ENCODE measurements at regions not wholly inside any gene's neighbourhood (a gene's known extent, or its start where the extent isn't known, plus 50 kb on each side); places are given as distances from the start of the nearest gene placed in this dataset.
A peak's percentile ranks its signal among the peaks of the same experiment; 100 is the strongest.

DNA sequence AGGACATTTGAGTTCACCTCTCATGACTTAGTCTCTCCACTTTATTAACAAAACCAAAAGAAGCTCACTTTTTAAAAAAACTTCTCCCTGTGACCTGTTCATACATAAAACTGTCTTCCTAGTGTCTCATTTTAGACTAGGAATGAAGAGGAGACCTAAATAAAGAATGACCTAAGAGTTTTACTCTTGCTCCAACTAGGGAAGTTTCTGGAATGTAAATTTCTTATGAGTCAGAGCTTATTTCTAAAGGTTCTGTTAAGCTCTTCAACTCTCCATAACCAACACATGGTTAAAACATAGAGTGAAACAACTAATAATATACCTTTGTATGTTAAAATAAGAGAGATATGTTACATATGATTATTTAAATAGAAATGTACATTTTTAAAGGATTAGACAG is 369.8 kb downstream of the EMP1 start:
- Histone ChIP-seq H3K27ac (no peak overlapping the region), H3K36me3 (no peaks in the 10 kb centered on the region), H3K27me3 (peaks cover 0 to 12% (median 0%) of the 10 kb centered on the region in 7 donors), H3K4me1 (no peaks in the 10 kb centered on the region), H3K4me3 (no peak overlapping the region), H3K9me3 (peaks cover 0 to 3% (median 0%) of the 10 kb centered on the region in 11 donors)
- intact Hi-C loops (cut with DNase I) = no loop called here
- TF ChIP-seq, protein P1, sequence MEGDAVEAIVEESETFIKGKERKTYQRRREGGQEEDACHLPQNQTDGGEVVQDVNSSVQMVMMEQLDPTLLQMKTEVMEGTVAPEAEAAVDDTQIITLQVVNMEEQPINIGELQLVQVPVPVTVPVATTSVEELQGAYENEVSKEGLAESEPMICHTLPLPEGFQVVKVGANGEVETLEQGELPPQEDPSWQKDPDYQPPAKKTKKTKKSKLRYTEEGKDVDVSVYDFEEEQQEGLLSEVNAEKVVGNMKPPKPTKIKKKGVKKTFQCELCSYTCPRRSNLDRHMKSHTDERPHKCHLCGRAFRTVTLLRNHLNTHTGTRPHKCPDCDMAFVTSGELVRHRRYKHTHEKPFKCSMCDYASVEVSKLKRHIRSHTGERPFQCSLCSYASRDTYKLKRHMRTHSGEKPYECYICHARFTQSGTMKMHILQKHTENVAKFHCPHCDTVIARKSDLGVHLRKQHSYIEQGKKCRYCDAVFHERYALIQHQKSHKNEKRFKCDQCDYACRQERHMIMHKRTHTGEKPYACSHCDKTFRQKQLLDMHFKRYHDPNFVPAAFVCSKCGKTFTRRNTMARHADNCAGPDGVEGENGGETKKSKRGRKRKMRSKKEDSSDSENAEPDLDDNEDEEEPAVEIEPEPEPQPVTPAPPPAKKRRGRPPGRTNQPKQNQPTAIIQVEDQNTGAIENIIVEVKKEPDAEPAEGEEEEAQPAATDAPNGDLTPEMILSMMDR (IDR thresholded peaks at IDR 0.05) = no peak
- ATAC-seq = no peak
- no peak for DNase-seq

DNA sequence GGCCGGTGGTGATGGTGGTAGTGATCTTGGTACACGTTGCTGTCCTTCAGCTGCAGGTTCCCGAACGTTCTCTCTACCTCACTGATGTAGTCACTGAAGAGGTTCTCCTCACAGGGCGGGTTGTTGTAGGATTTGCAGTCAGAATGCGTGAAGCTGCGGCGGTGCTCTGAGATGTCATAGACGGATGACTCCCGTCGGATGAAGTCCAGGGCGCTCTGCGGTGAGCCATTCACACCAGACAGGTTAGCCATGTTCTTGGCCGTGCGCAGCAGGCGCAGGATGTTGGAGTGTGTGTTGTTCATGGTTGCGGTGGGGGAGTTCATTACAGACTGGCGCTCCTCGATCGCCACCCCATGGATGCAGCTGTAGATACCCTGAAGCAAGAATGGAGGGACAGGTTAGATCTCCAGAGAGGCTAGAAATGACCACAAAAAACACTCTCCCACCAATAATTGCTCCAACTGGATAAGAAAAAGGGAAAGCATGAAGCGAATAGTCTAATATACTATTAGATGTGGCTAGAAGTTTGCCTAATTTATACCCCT is 367.8 kb downstream of the EMP1 start:
- H3K4me3 ChIP-seq = no peak overlapping the region
- peaks cover 0 to 12% (median 0%) of the 10 kb centered on the region in 7 donors for H3K27me3 ChIP-seq
- intact Hi-C loops (cut with DNase I) = no loop called here
- 91 to 95% methylated on average over 21 of the region's 21 CpGs for WGBS, 2 donors
- no peaks in the 10 kb centered on the region for H3K4me1 ChIP-seq
- no peak overlapping the region for H3K27ac ChIP-seq
- peaks cover 0 to 3% (median 0%) of the 10 kb centered on the region in 11 donors for H3K9me3 ChIP-seq
- no peaks in the 10 kb centered on the region for H3K36me3 ChIP-seq
- no peak for ATAC-seq
- TF ChIP-seq, protein P1 (IDR thresholded peaks at IDR 0.05) = no peak
- no peak for DNase-seq

DNA sequence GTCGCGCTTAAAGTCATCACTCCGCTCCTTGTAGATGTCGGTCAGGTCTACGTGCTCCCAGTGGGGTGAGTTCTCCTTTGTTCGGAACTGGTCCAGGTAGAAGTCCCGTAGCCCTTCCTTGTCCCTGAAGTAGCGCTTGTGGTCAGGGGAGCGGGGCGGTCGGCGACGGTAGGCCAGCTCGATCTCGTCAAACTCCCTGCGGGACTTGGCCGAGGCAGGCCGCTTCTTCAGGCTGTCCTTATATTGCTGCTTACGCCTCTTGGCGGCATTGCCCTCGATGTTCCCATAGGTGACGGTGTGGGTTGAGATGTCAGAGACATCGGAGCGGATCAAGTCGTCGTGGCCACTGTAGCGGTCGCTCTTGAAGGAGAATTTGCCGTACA is 367.2 kb downstream of the EMP1 start:
- intact Hi-C loops (cut with DNase I) = no loop called here
- peaks cover 0 to 3% (median 0%) of the 10 kb centered on the region in 11 donors for H3K9me3 ChIP-seq
- TF ChIP-seq, protein P1 (IDR thresholded peaks at IDR 0.05) = no peak
- DNase-seq (no peak), ATAC-seq (no peak)
- peaks cover 0 to 12% (median 0%) of the 10 kb centered on the region in 7 donors for H3K27me3 ChIP-seq
- H3K36me3 ChIP-seq = no peaks in the 10 kb centered on the region
- no peak overlapping the region for H3K4me3 ChIP-seq
- WGBS, 2 donors = 96 to 98% methylated on average over 29 of the region's 29 CpGs
- H3K4me1 ChIP-seq = no peaks in the 10 kb centered on the region
- no peak overlapping the region for H3K27ac ChIP-seq

DNA sequence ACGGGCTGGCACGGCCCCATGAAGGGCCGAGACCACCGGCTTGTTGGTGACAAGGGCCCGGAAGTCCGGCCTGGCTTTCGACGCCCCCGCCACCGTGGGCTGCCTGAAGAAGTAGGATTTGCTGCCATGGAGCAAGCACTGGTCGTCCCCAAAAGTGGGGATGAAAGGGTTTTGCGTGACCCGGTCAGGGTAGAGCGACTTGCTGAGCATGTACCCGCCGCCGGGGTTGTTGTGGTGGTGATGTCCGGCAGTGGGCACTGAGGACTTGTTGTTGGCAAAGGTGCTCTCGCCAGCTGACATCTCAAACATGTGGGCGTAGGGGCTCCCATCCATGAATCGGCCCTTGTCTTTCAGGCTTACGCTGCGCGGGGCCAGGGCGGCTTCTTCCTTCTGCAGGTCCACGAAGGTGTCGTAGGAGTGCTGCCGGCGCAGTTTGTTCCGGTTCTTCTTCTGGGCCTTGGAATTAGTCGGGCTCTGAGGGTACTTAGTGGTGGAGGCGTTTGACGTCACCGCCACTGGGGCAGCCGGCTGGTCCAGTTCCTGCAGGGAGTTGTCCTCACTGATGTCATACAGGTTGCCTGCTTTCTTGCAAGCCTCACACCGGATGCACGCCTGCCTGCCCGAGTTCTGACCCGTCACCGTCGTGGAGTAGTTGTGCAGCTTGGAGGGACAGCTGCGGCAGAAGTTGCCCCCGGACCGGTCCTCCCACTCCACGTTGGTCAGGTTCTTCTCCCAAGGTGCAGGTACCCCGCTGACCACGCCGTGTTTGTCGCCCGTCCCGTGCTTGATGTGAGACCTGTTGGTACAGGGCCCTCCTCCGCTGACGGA is 366.6 kb downstream of the EMP1 start:
- no peaks in the 10 kb centered on the region for H3K36me3 ChIP-seq
- H3K9me3 ChIP-seq = peaks cover 0 to 3% (median 0%) of the 10 kb centered on the region in 11 donors
- no peak for DNase-seq
- intact Hi-C loops (cut with DNase I) = no loop called here
- no peak overlapping the region for H3K27ac ChIP-seq
- H3K4me3 ChIP-seq = no peak overlapping the region
- no peaks in the 10 kb centered on the region for H3K4me1 ChIP-seq
- TF ChIP-seq, protein P1 (IDR thresholded peaks at IDR 0.05) = no peak
- peak in 2 of 8 donors; percentile 10 to 20 for ATAC-seq
- H3K27me3 ChIP-seq = peaks cover 0 to 12% (median 0%) of the 10 kb centered on the region in 7 donors
- 95% methylated on average over 53 of the region's 53 CpGs for WGBS, 2 donors
